HCT116 (cell line): ENCODE measurements at regions not wholly inside any gene's neighbourhood (a gene's known extent, or its start where the extent isn't known, plus 50 kb on each side); places are given as distances from the start of the nearest gene placed in this dataset.

Experiments used
- ATAC-seq: fragments of 200-7000 bp; cut with Tn5 transposase; 2 replicates; pipeline ENCODE4 v1.9.1; 2020; ENCODE audit warnings: mild to moderate bottlenecking, moderate library complexity
- BruUV-seq: library from RNA; stranded (reverse); fragments of 400-500 nt; replicated peaks from 2 replicates; lab custom pipeline; 2021; lab: Mats Ljungman, UMichigan
- CTCF ChIA-PET: fragments of 300-600 bp; sonication (Branson Sonifier 250); formaldehyde crosslinking; loops from one replicate; lab custom pipeline; 2021; ENCODE audit warnings: antibody characterized with exemption; lab: Charles Lee
- POLR2A ChIA-PET: fragments of 300-600, 350-600 bp; sonication (Branson Sonifier 250); formaldehyde crosslinking; loops from one replicate; lab custom pipeline; 2021; ENCODE audit warnings: antibody characterized with exemption; lab: Charles Lee
- RAD21 ChIA-PET, 2 experiments: fragments of 300-600 bp; sonication (Branson Sonifier 250); formaldehyde crosslinking; loops; one replicate each; lab custom pipeline; 2023; ENCODE audit warnings: low total read pairs in 2 of 2; ENCODE audit not compliant: uncharacterized antibody in 2 of 2, unreplicated experiment in 2 of 2, low non-redundant PET in 1 of 2; lab: Charles Lee
- DNase-seq: peaks from one replicate; pipeline ENCODE4 v3.0.0-alpha.2; 2010; ENCODE audit warnings: low read depth, low spot score
- H2AFZ ChIP-seq: fragments of 200-600 bp; shearing (Covaris generic), sonication (generic); 2 replicates; pipeline ENCODE4 v1.6.1; 2017; ENCODE audit warnings: low read depth, mixed run types, mixed read lengths, antibody characterized with exemption, low read length; ENCODE audit not compliant: poor library complexity, severe bottlenecking
- H3K27ac ChIP-seq: 2 replicates; pipeline ENCODE4 v1.5.1; 2012; ENCODE audit warnings: low read depth, low read length
- H3K27me3 ChIP-seq: fragments of 200-600 bp; sonication (generic); 2 replicates; pipeline ENCODE4 v1.6.1; 2016; ENCODE audit warnings: mixed run types, low read length, mixed read lengths; ENCODE audit not compliant: insufficient read depth
- H3K36me3 ChIP-seq, 2 experiments: fragments of 200-500 bp in 1 of 2; fragments of 200-600 bp in 1 of 2; sonication (Bioruptor generic) in 1 of 2; sonication (generic) in 1 of 2; 2 replicates each; pipeline versions ENCODE4 v1.5.1 to v1.6.1; 2014 to 2016; ENCODE audit warnings: low read length in 2 of 2, inconsistent platforms in 1 of 2, mixed read lengths in 1 of 2, mixed run types in 1 of 2; ENCODE audit not compliant: insufficient read depth in 2 of 2, control insufficient read depth in 1 of 2
- H3K4me1 ChIP-seq, 2 experiments: fragments of 200-600 bp in 1 of 2; sonication (generic) in 1 of 2; 2 replicates each; pipeline versions ENCODE4 v1.5.1 to v1.6.1; 2012 to 2017; ENCODE audit warnings: low read length in 2 of 2, inconsistent platforms in 1 of 2, mild to moderate bottlenecking in 1 of 2, mixed read lengths in 1 of 2, mixed run types in 1 of 2, moderate library complexity in 1 of 2; ENCODE audit not compliant: insufficient read depth in 2 of 2, control insufficient read depth in 1 of 2
- H3K4me2 ChIP-seq: fragments of 200-600 bp; sonication (generic); 2 replicates; pipeline ENCODE4 v1.6.1; 2017; ENCODE audit warnings: mixed run types, low read length, mixed read lengths
- H3K4me3 ChIP-seq, 2 experiments: fragments of 200-600 bp in 1 of 2; sonication (generic) in 1 of 2; replicated peaks in 1 of 2; 2 replicates each; pipeline ENCODE4 v1.5.1; 2011 to 2016; ENCODE audit warnings: low read length in 2 of 2, control low read depth in 1 of 2, low read depth in 1 of 2, mild to moderate bottlenecking in 1 of 2, mixed read lengths in 1 of 2, mixed run types in 1 of 2
- H3K79me2 ChIP-seq: fragments of 200-600 bp; sonication (generic); 2 replicates; pipeline ENCODE4 v1.6.1; 2017; ENCODE audit warnings: mild to moderate bottlenecking, mixed run types, low read length, moderate library complexity, mixed read lengths; ENCODE audit not compliant: insufficient read depth
- H3K9ac ChIP-seq: fragments of 200-600 bp; sonication (generic); 2 replicates; pipeline ENCODE4 v1.6.1; 2016; ENCODE audit warnings: low read length, mixed read lengths
- H3K9me2 ChIP-seq: fragments of 200-600 bp; sonication (generic), shearing (Covaris generic); 2 replicates; pipeline ENCODE4 v1.6.1; 2017; ENCODE audit warnings: mixed run types, mild to moderate bottlenecking, moderate library complexity; ENCODE audit not compliant: insufficient read depth
- H3K9me3 ChIP-seq, 2 experiments: fragments of 200-500 bp in 1 of 2; fragments of 200-600 bp in 1 of 2; sonication (Bioruptor generic) in 1 of 2; sonication (generic) in 1 of 2; 2 replicates each; pipeline ENCODE4 v1.6.1; 2014 to 2017; ENCODE audit warnings: low read length in 2 of 2, mixed read lengths in 2 of 2, inconsistent platforms in 1 of 2, low read depth in 1 of 2, mild to moderate bottlenecking in 1 of 2, mixed run types in 1 of 2, moderate library complexity in 1 of 2; ENCODE audit not compliant: control insufficient read depth in 1 of 2, insufficient read depth in 1 of 2
- H4K20me1 ChIP-seq: fragments of 200-600 bp; sonication (generic), shearing (Covaris generic); 2 replicates; pipeline ENCODE4 v1.6.1; 2017; ENCODE audit warnings: mixed run types, mild to moderate bottlenecking, moderate library complexity; ENCODE audit not compliant: insufficient read depth
- CBX3 ChIP-seq: IDR thresholded peaks from 2 replicates; pipeline ENCODE4 v1.6.1; 2012; ENCODE audit warnings: low read depth
- ELF1 ChIP-seq: IDR thresholded peaks from 2 replicates; pipeline ENCODE4 v1.6.1; 2012; ENCODE audit warnings: low read depth, borderline replicate concordance
- REST ChIP-seq: IDR thresholded peaks from 2 replicates; pipeline ENCODE4 v1.6.1; 2012; ENCODE audit warnings: low read depth
- TCF7L2 ChIP-seq: IDR thresholded peaks from 2 replicates; pipeline ENCODE4 v1.7.0; 2011; ENCODE audit warnings: borderline replicate concordance, inconsistent platforms; ENCODE audit not compliant: insufficient read depth, insufficient read length; ENCODE audit errors: extremely low read depth
- intact Hi-C: fragments of 100-400 bp; cut with micrococcal nuclease; formaldehyde crosslinking; loops from 2 replicates; pipeline ENCODE4 v1.10.0; 2022

DNA sequence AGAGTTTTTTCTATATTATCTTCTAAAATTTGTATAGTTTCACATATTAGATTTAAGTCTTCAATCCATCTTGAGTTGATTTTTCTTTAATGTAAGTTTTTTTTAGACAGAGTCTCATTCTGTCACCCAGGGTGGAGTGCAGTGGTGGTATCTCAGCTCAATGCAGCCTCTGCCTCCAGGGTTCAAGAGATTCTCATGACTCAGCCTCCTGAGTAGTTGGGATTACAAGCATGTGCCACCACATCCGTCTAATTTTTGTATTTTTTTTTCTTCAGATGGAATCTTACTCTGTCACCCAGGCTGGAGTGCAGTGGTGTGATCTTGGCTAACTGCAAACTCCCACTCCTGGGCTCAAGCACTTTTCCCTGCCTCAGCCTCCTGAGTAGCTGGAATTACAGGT, 143.4 kb upstream of the ZNF92 start:
- CTCF ChIA-PET, result no interaction called here

More for the DNA sequence above, 143.4 kb upstream of the ZNF92 start:
- TF ChIP-seq REST, result no peak
- TF ChIP-seq TCF7L2, result no peak
- TF ChIP-seq ELF1, result no peak
- no peak for TF ChIP-seq CBX3
- H3K4me3 ChIP-seq, result no peak overlapping the region
- H2AFZ ChIP-seq, result no peak overlapping the region
- RAD21 ChIA-PET, result no interaction called here
- no peaks in the 10 kb centered on the region for H3K9me2 ChIP-seq
- no peak overlapping the region for H3K4me2 ChIP-seq
- H3K27me3 ChIP-seq, result no peaks in the 10 kb centered on the region
- no peaks in the 10 kb centered on the region for H4K20me1 ChIP-seq
- intact Hi-C loops, result no loop called here
- H3K9me3 ChIP-seq, result no peaks in the 10 kb centered on the region
- POLR2A ChIA-PET, result no interaction called here
- ATAC-seq (no peak), DNase-seq (no peak)
- no peaks in the 10 kb centered on the region for H3K79me2 ChIP-seq
- no peaks in the 10 kb centered on the region; a peak in 1 of 4 replicates for H3K36me3 ChIP-seq
- no peak overlapping the region for H3K27ac ChIP-seq
- no peaks in the 10 kb centered on the region for H3K4me1 ChIP-seq
- BruUV-seq, result no TSS peak
- H3K9ac ChIP-seq, result no peak overlapping the region
